ENCODE measurements at regions not wholly inside any gene's neighbourhood (a gene's known extent, or its start where the extent isn't known, plus 50 kb on each side); places are given as distances from the start of the nearest gene placed in this dataset.

DNA sequence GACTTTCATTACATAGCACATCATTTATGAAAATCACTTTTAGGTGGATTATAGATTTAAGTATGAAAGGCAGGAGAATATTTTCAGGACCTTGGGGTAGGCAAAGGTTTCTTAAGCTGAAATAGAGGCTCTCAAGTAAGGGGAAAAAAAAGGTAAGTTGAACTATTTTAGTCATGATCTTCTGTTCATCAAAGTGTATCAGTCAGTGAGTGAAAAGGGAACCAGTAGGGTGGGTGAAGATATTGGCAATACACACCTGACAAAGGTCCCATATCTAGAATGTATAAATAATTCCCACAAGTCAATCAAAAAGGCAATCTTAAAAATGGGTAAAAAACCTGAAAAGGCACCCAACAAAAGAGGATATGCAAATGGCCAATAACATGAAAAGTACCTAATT is 218.6 kb downstream of the KLF13 start:
- TF ChIP-seq, protein P1, sequence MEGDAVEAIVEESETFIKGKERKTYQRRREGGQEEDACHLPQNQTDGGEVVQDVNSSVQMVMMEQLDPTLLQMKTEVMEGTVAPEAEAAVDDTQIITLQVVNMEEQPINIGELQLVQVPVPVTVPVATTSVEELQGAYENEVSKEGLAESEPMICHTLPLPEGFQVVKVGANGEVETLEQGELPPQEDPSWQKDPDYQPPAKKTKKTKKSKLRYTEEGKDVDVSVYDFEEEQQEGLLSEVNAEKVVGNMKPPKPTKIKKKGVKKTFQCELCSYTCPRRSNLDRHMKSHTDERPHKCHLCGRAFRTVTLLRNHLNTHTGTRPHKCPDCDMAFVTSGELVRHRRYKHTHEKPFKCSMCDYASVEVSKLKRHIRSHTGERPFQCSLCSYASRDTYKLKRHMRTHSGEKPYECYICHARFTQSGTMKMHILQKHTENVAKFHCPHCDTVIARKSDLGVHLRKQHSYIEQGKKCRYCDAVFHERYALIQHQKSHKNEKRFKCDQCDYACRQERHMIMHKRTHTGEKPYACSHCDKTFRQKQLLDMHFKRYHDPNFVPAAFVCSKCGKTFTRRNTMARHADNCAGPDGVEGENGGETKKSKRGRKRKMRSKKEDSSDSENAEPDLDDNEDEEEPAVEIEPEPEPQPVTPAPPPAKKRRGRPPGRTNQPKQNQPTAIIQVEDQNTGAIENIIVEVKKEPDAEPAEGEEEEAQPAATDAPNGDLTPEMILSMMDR (IDR thresholded peaks at IDR 0.05; ENCODE audit: insufficient read depth, low read depth, low read length, missing control alignments), result no peak
- DNase-seq (ENCODE audit: low read depth), result no peak
- no peak overlapping the region for H3K4me3 ChIP-seq (ENCODE audit: low read depth, low read length)

DNA sequence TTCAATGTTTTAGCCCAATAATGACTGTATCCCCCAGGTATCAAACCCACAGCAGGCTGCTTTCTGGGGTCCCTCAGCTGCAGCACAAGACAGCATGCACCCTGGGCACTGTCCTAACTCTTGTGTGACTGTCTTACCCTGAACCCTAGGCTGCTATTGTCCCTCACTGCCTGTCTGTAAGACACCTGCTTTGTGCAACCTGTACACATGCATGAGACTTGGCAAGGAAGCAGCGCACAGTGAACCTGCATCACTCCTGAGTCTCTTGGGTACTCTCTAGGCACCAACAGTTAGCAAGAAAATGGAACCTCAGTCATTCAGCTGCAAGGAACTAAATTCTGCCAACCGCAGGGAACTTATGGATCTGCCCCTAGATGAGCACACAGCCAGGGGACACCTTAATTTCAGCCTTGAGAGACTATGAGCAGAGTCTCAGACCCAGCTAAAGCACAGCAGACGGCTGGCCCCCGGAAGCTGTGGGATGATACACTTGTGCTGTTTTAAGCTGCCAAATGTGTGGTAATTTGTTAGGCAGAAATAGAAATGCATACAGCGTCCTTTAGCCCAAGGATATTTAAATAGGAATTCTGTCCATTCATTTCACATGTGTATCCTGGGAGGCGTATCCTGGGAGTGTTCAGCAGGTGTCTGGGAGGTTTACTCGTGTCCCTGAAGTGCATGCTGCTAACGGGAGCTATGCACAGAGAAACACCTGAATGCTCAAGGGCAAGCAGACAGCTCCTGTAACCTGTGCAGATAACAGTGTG is 223.8 kb downstream of the KLF13 start:
- TF ChIP-seq, protein P1 (IDR thresholded peaks at IDR 0.05; ENCODE audit: insufficient read depth, low read depth, low read length, missing control alignments), result no peak
- no peak overlapping the region for H3K4me3 ChIP-seq (ENCODE audit: low read depth, low read length)
- DNase-seq (ENCODE audit: low read depth), result no peak

DNA sequence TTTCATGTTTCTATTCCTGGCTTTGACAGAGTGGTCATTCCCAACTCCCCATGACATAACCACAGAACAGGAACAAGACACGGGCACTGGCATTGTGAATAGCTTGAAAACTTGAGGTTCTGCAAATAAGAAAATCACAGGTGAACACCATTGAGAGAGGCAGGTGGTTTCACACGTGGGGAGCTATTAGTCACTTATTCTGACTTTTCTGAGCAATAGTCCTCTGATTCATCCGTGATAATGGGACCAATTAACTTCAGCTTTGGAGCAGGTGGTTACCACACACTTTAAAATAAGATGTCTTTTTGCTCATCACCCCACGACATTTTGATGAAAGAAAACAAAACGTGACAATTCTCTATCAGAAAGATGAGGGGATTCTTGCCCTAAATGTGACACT is 224.7 kb downstream of the KLF13 start:
- TF ChIP-seq, protein P1 (IDR thresholded peaks at IDR 0.05; ENCODE audit: insufficient read depth, low read depth, low read length, missing control alignments), result no peak
- no peak overlapping the region for H3K4me3 ChIP-seq (ENCODE audit: low read depth, low read length)
- no peak for DNase-seq (ENCODE audit: low read depth)

DNA sequence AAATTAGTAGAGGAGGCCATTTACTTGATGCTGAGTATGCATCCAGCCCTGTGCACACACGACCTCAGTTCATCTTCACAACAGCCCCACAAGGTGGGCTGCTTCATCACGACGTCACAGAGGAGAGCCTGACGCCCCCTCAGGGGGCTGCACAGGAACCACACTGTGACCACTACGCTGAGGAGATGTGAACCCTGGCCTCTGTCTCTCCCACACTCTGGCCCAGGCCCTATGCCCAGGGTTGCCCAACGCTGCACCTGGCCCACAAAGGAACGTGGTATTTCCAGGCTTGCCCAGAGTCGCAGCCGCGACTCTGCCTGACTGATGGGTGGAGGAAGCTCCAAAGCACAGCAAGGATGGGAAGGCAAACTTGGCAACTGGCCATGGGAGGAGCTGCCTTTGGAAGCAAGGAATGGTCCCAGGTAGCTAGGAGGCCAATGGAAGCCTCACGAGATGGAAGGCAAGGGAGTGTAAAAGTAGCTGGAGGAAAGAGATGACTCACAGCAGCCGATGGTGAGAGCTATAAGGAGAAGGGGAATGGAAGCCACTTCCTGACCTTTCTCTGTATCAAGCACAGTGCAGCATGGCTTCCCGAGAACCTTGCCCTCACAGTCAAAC is 226.0 kb downstream of the KLF13 start:
- DNase-seq (ENCODE audit: low read depth), result no peak
- H3K4me3 ChIP-seq (ENCODE audit: low read depth, low read length), result no peak overlapping the region
- TF ChIP-seq, protein P1 (IDR thresholded peaks at IDR 0.05; ENCODE audit: insufficient read depth, low read depth, low read length, missing control alignments), result no peak

DNA sequence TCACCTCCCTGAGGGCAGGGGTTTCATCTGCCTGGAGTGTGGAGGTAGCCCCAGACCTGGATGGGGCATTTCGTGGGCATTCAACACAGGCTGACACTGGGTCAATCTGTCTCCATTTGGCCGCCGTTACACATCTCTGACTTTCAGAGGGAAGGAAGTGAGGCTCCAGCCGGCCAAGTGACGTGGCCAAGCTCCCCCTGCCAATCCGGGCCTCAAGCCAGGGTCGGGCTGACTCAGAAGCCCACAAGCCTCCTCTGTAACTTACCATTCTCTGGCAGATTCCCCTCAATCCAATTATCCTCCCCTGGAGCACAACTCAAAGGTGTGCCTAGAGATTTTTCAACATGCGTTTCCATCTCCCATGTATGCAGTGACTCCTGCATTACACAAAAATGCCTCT is 227.6 kb downstream of the KLF13 start:
- TF ChIP-seq, protein P1 (IDR thresholded peaks at IDR 0.05; ENCODE audit: insufficient read depth, low read depth, low read length, missing control alignments), result no peak
- peak; percentile 6 for DNase-seq (ENCODE audit: low read depth)
- no peak overlapping the region for H3K4me3 ChIP-seq (ENCODE audit: low read depth, low read length)

DNA sequence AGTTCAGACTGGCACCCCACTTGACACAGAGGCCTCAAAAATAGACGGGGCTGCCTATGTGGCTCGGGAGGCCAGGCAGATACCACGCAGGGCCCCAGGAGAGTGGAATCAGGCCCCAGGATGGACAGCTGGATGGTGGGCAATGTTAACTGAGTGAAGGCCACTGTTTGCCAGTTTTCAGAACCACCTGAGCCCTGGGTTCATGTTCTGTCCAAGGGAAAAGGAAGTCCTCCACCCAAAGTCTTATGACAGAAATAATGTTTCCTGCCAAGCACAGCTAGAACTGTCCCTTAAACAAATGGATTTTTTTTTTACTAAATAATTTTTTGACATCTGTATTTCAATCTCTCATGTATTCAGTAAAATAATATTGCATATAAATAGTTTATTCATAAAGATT is 228.4 kb downstream of the KLF13 start:
- TF ChIP-seq, protein P1 (IDR thresholded peaks at IDR 0.05; ENCODE audit: insufficient read depth, low read depth, low read length, missing control alignments), result no peak
- no peak for DNase-seq (ENCODE audit: low read depth)
- H3K4me3 ChIP-seq (ENCODE audit: low read depth, low read length), result no peak overlapping the region
